Middle frontal gyrus (tissue), 1 donor: ENCODE measurements at regions not wholly inside any gene's neighbourhood (a gene's known extent, or its start where the extent isn't known, plus 50 kb on each side); places are given as distances from the start of the nearest gene placed in this dataset.
"Not testable (repeated sequence)": the region's sequence is repeated elsewhere in the genome, so short reads cannot be mapped to it uniquely, and the experiment has no call there.

Experiments
- DNase-seq: peaks from one replicate; pipeline ENCODE4 v3.0.0-alpha.2; 2015; ENCODE audit warnings: low spot score; ENCODE audit errors: extremely low spot score

DNA sequence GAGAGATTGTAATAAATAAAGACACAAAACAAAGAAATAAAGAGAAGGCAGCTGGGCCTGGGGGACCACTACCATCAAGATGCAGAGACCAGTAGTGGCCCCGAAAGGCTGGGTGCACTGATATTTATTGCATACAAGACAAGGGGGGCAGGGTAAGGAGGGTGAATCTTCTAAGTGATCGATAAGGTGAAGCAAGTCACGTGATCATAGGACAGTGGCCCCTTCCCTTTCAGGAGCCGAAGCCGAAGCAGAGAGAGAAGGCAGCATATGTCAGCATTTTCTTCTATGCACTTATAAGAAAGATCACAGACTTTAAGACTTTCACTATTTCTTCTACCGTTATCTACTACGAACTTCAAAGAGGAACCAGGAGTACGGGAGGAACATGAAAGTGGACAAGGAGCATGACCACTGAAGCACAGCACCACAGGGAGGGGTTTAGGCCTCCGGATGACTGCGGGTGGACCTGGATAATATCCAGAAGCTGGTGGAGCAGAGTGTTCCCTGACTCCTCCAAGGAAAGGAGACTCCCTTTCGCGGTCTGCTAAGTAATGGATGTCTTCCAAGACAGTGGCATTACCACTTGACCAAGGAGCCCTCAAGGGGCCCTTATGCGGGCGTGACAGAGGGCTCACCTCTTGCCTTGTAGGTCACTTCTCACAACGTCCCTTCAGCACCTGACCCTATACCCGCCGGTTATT, 126.4 kb downstream of the RBM46 start:
- DNase-seq, result not testable (repeated sequence)

DNA sequence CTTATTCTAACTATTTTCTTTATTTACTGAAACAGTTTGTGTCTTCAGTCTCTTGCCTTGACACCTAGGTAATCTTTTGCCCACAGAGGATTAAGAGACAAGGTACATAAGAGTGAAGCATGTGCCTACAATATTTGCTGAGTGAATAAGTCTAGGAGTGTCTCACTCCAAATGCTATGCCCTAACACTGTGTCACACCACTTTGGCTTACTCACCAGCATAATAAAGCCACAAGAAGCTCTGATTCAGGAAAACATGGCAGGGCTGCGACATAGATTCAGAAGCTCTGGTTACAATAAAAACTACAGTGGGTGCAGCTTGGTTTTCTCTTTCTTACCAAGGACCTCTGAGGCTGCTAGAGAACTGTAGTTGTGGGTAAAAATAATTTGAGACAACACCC, 127.1 kb downstream of the RBM46 start:
- no peak for DNase-seq

GRCh38 chr4:154911097-154911496, 130.0 kb downstream of the RBM46 start:
- DNase-seq, result no peak

- no peak for DNase-seq
Measured at GRCh38 chr4:154911608-154912098, 130.6 kb downstream of the RBM46 start.

- DNase-seq, result no peak
Measured at GRCh38 chr4:154916068-154916467, 135.0 kb downstream of the RBM46 start.

- DNase-seq, result no peak
Measured at GRCh38 chr4:154927126-154927680, 146.1 kb downstream of the RBM46 start.

GRCh38 chr4:154928640-154929257, 147.7 kb downstream of the RBM46 start:
- DNase-seq, result no peak

DNA sequence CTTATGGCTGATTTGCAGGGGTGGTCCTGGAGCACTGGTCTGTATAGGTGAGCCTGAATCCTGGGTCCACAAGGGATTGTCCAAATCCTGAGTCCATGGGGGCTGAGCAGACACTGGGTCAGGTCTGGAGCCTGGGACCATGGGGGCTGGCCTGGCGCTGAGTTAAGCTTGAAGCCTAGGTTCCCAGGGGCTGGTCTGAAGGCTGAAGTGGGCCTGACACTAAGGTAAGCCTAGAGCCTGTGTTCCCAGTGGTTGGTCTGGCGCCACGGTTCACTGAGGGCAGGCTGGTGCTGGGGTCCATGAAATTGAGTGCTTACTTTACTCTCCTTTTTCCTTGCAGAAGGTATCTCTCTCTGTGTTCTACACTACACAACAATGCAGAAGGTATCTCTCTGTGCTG, 155.8 kb downstream of the RBM46 start:
- DNase-seq, result no peak

DNA sequence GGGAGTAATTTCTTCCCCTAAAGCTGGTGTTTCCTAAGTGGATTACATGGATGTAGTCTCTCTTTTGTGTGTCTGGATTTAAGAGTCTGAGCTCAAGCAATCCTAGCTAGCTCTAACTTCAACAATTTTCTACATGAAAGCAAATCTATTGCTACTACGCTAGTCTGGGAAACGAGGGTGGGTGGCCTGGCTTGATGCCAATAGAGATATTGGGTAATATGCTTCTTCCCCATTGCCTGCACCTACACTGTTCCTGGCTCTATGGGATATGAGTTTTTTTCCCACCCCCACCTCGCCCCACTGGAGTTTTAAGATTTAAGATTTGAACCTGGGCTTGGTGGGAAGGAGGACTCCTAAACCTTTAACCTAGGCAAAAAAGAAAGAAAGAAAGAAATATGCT, 158.8 kb downstream of the RBM46 start:
- no peak for DNase-seq

GRCh38 chr4:154942176-154942575, 161.1 kb downstream of the RBM46 start:
- no peak for DNase-seq

- DNase-seq, result no peak
Measured at GRCh38 chr4:154944996-154945395, 163.9 kb downstream of the RBM46 start.

- DNase-seq, result no peak
Measured at GRCh38 chr4:154946113-154946512, 165.0 kb downstream of the RBM46 start.

DNA sequence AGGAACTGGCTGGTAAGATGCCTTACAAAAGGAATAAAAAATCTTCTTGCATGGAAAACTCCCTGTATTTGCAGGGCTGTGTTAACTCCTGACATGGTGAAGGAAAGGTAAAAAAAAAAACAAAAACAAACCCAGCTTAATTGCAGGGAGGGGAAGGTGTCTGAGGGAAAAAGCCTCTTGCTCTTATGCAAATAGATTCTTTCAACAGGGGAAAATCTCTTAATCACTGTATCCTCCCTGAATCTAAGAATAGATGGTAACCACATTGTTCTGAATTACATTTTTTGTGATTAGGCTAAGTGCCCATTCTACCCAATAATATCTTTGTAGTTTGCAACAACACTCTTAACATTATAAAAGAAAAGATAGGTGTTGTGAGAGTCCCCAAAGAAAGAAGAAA, 172.6 kb downstream of the RBM46 start:
- DNase-seq, result no peak

GRCh38 chr4:154954117-154954516, 173.0 kb downstream of the RBM46 start:
- DNase-seq, result no peak

- no peak for DNase-seq
Measured at GRCh38 chr4:154958121-154958520, 177.0 kb downstream of the RBM46 start.

DNA sequence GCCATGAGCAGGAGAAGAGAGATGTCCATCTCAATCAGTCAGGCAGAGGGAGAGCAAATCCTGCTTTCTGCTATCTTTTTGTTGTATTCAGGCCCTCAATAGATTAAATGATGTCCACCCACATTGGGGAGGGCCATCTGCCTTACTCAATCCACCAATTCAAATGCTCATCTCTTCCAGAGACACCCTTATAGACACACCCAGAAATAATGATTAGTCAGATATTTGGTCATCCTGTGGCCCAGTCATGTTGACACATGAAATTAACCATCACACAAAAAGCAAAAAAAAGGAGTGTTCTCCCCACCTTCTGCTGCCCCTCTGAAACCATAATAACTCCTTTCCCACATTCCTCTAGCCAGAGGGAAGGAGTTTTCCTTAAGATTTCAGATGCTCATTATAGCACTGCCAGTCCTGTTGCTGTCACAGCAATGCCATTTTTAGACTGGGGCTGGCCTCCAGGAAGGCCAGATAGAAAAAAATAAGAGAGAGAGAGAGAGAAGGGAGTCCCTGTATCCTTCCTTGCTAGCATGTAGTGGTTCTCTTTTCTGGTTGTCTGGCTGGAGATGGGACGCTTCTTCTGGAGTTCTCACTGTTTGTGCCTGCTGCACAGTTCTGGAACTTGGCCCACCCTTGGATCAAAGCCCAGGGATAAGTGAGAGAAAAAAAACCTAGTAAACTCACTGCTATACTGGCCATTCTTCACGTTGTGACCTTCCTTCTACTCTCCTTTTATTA, 177.7 kb downstream of the RBM46 start:
- no peak for DNase-seq

GRCh38 chr4:154959756-154960155, 178.7 kb downstream of the RBM46 start:
- no peak for DNase-seq

GRCh38 chr4:154960476-154960875, 179.4 kb downstream of the RBM46 start:
- DNase-seq, result no peak

GRCh38 chr4:154961263-154961662, 180.2 kb downstream of the RBM46 start:
- DNase-seq, result no peak

- DNase-seq, result no peak
Measured at GRCh38 chr4:154973244-154974035, 192.4 kb downstream of the RBM46 start.

GRCh38 chr4:154977228-154977627, 196.2 kb downstream of the RBM46 start:
- DNase-seq, result no peak
